ENCODE measurements at regions not wholly inside any gene's neighbourhood (a gene's known extent, or its start where the extent isn't known, plus 50 kb on each side); places are given as distances from the start of the nearest gene placed in this dataset.

DNA sequence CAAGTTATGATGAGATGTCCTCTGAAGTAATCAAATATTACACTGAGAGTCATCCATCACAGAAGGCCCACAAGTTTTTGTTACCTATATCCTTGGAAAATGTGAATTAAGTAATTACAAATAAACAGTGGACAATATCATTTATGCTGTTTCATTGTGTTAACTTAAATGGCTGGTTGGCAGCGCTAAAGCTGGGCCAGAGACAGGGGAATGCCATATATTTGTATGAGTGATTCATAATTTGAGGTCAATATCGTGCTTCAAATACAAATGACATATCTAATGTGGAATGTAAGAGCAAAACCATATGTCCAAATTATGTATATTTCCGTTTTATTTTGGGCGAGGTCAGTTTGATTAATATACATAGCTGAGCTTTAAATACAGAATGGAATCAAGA, 1556.2 kb downstream of the SLITRK5 start:
- TF ChIP-seq, protein P1, sequence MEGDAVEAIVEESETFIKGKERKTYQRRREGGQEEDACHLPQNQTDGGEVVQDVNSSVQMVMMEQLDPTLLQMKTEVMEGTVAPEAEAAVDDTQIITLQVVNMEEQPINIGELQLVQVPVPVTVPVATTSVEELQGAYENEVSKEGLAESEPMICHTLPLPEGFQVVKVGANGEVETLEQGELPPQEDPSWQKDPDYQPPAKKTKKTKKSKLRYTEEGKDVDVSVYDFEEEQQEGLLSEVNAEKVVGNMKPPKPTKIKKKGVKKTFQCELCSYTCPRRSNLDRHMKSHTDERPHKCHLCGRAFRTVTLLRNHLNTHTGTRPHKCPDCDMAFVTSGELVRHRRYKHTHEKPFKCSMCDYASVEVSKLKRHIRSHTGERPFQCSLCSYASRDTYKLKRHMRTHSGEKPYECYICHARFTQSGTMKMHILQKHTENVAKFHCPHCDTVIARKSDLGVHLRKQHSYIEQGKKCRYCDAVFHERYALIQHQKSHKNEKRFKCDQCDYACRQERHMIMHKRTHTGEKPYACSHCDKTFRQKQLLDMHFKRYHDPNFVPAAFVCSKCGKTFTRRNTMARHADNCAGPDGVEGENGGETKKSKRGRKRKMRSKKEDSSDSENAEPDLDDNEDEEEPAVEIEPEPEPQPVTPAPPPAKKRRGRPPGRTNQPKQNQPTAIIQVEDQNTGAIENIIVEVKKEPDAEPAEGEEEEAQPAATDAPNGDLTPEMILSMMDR (IDR thresholded peaks at IDR 0.05): no peak
- TF ChIP-seq EP300 (IDR thresholded peaks at IDR 0.05): no peak

All from ovary (tissue), 3 donors.